Sigmoid colon (tissue), 3 donors: ENCODE measurements at regions not wholly inside any gene's neighbourhood (a gene's known extent, or its start where the extent isn't known, plus 50 kb on each side); places are given as distances from the start of the nearest gene placed in this dataset.

Experiments used
- POLR2A ChIP-seq, 2 donors: fragments of 450-650 bp; IDR thresholded peaks; one replicate each; pipeline ENCODE4 v1.6.1; 2016; ENCODE audit warnings: antibody characterized with exemption in 2 of 2, mild to moderate bottlenecking in 2 of 2, moderate library complexity in 2 of 2
- TF ChIP-seq, protein P1 (sequence below), 4 experiments: fragments of 450-650 bp in 3 of 4; fragments of 200-600 bp in 1 of 4; IDR thresholded peaks; one replicate each; pipeline ENCODE4 v1.5.1; 2016 to 2019; ENCODE audit warnings: antibody characterized with exemption in 4 of 4, mild to moderate bottlenecking in 3 of 4, moderate library complexity in 2 of 4

GRCh38 chr1:29907596-29907995, 671.3 kb downstream of the PTPRU start:
- no peak for TF ChIP-seq POLR2A (IDR thresholded peaks at IDR 0.05)
- TF ChIP-seq, protein P1, sequence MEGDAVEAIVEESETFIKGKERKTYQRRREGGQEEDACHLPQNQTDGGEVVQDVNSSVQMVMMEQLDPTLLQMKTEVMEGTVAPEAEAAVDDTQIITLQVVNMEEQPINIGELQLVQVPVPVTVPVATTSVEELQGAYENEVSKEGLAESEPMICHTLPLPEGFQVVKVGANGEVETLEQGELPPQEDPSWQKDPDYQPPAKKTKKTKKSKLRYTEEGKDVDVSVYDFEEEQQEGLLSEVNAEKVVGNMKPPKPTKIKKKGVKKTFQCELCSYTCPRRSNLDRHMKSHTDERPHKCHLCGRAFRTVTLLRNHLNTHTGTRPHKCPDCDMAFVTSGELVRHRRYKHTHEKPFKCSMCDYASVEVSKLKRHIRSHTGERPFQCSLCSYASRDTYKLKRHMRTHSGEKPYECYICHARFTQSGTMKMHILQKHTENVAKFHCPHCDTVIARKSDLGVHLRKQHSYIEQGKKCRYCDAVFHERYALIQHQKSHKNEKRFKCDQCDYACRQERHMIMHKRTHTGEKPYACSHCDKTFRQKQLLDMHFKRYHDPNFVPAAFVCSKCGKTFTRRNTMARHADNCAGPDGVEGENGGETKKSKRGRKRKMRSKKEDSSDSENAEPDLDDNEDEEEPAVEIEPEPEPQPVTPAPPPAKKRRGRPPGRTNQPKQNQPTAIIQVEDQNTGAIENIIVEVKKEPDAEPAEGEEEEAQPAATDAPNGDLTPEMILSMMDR (IDR thresholded peaks at IDR 0.05), result no peak
